ENCODE measurements at regions not wholly inside any gene's neighbourhood (a gene's known extent, or its start where the extent isn't known, plus 50 kb on each side); places are given as distances from the start of the nearest gene placed in this dataset.

DNA sequence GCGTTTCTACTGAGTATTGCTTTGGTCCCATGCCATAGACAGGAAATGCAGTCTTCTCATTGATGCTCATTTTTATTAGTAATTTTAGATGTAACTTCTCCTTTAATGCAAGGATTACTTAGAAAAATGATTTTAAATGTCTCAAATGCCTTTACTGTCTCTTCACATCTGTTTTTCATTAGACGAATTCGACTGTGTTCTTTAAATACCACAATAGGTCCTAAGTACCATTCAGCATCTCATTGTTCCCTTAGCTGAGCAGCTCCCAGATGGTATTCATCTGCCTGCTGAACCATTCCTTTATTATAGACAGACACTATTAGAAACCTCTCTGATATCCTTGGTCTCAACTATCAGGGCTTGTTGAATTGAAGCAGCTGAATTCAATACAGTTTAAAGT is 113.6 kb downstream of the LSMEM1 start:
- peak; percentile 39 for DNase-seq (ENCODE audit: low read depth, low spot score)

- no peak for DNase-seq (ENCODE audit: low read depth, low spot score)
These were observed 115.5 kb downstream of the LSMEM1 start for GRCh38 chr7:112596260-112596659.

- no peak for DNase-seq (ENCODE audit: low read depth, low spot score)
These were observed 116.2 kb downstream of the LSMEM1 start for GRCh38 chr7:112596981-112597380.

DNA sequence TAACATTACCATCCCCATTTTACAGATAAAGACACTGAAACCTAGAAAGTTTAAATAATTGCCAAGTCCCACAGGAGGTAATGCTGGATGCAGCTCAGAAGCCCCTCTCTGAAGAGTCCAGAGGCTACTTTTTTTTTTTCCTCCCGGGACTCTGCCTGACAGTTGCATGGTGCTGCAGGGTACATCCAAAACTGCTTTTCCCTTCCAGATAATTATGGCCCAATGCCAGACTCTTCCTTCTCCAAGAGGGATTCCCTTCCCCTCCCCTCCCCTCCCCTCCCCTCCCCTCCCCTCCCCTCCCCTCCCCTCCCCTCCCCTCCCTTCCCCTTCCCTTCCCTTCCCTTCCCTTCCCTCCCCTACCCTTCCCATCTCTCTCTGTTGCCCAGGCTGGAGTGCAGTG is 122.9 kb downstream of the LSMEM1 start:
- no peak for DNase-seq (ENCODE audit: low read depth, low spot score)

GRCh38 chr7:112610636-112611035 is 129.8 kb downstream of the LSMEM1 start:
- DNase-seq (ENCODE audit: low read depth, low spot score) = no peak

DNA sequence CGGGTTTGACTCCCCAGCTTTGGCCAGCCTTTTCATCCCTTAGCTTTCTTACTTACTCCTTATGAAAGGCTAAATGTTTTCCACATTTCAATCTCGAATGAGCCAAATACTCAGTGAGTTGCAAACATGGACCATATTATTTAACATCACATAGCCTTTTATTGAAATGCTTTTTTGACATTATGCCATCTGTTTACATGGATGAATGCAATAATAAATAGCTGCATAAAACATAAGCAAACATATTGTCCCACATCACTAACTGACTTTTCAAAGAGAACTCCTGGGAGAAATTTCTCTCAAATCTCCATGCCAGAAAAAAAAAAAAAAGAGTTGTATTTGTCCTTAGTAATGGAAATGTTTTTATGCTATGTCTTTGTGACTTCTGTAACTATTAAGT is 134.9 kb downstream of the LSMEM1 start:
- DNase-seq (ENCODE audit: low read depth, low spot score) = no peak

DNA sequence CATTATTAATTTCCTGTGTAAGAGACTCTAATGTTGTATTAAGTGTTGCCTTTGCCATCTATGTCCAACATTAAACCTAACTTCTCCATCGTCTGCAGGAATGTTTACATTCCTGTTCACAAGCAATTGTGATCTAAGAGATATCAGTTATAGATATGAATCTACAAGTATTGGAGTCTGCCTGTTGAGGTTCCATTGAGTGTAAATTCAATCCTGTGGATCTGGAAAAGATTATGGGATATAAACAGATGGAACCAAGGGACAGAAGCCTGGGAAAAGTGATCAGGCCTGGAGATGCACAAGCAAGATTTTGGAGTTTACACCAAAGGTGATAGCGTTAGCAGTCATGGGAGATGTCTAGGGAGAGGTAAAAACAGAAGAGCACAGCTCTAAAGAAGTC is 135.5 kb downstream of the LSMEM1 start:
- no peak for DNase-seq (ENCODE audit: low read depth, low spot score)

DNA sequence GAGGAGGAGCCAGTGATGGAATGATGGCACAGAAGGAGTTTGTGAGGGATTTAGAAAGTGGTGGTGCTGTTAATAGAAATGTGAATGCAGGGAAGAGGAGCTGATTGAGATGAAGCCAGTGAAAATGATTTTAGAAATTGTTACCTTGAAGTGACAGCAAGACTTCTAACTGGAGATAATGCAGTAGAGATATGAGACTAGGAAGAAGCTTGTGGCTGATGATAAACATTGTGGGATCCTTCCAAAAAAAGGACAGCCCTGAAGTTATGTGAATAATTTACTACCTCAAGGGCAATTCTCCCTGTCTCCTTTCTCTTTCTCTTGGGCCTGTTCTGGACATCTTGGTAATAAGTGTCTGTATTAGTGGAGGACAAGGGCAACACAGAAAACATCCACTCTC is 138.6 kb downstream of the LSMEM1 start:
- no peak for DNase-seq (ENCODE audit: low read depth, low spot score)

DNA sequence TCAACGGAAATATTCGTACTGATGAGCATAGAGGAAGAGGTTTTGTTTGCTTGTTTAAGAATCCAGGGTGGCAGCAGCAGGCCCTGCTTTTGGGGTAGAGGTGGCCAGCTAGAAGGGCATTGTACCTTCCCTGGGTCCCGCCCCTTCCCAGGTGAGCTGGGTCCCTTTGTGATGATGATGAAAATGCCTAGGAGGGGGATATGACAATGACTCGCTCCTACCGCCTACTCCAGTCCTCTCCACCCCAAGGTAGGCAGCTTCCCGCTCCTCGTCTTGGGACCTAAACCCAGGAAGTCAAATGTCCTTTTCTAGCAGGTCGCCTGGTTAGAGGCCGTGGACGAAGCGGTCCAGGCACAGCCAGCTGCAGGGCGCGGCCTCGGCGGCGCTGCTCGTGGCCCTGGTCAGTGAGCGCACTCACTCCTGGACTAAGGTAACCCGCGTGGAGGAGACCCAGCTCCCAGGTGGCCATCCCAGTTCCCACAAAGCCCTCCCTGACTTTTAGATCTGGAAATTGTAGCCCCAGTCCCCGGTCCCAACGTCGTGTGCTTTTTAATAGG is 141.4 kb downstream of the LSMEM1 start:
- no peak for DNase-seq (ENCODE audit: low read depth, low spot score)

GRCh38 chr7:112624416-112624815 is 143.6 kb downstream of the LSMEM1 start:
- no peak for DNase-seq (ENCODE audit: low read depth, low spot score)

- peak; percentile 65 for DNase-seq (ENCODE audit: low read depth, low spot score)
These were observed 149.8 kb downstream of the LSMEM1 start for GRCh38 chr7:112630565-112630964.

GRCh38 chr7:112634107-112634506 is 153.3 kb downstream of the LSMEM1 start:
- DNase-seq (ENCODE audit: low read depth, low spot score) = no peak

- DNase-seq (ENCODE audit: low read depth, low spot score) = no peak
These were observed 154.5 kb downstream of the TMEM168 start for GRCh38 chr7:112635742-112636141.

DNA sequence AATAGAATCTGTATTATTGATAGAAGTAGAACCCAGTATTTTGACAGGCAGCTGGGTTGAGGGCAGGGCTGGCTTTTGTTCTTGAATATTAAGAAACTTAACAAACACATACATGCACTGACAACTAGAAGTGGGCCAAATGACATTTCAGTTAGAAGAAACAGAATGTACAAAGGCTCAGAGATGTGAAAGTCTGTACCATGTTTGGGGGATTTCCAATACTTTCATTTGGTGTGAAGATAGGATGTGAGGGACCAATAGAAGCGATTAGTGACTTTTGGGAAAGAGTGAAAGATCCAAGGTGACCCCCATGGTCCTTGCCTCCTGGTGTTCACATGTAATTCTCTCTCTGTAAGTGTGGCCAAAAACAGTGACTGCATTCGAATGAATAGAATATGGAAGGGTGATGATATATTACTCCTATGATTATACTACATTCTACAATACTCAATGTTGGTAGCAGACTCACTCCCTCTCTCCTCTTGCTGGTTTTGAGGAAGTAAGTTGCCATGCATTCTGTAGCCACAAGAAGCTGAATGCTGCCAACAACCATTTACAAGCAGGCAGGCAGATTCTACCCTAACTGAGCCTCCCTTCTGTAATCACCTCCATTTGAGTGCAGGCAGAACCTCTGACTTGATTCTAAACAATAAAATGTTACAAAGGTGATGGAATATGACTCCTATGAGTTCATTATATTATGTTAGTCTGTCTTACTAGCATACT is 151.4 kb downstream of the TMEM168 start:
- DNase-seq (ENCODE audit: low read depth, low spot score) = no peak

- no peak for DNase-seq (ENCODE audit: low read depth, low spot score)
These were observed 149.5 kb downstream of the TMEM168 start for GRCh38 chr7:112640685-112641084.

- DNase-seq (ENCODE audit: low read depth, low spot score) = no peak
These were observed 143.4 kb downstream of the TMEM168 start for GRCh38 chr7:112646783-112647182.

DNA sequence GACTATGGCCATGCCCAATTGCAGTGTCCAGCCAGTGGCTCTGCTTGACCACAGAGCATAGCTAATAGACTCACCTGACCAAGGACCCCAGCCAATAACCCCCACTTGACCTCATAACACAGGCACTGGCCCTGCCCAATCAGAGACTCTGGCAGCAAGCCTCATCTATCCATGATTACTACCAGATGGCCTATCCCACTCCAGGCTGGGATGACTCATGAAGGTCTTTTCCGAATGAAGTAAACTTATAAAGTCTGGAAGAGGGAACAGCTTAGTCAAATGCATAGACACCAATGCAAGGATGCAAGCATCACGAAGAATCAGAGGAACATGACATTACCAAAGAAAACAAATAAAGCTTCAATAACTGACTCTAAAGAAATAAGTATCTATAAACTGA is 141.4 kb downstream of the TMEM168 start:
- no peak for DNase-seq (ENCODE audit: low read depth, low spot score)

GRCh38 chr7:112649560-112649959 is 140.6 kb downstream of the TMEM168 start:
- DNase-seq (ENCODE audit: low read depth, low spot score) = no peak

- no peak for DNase-seq (ENCODE audit: low read depth, low spot score)
These were observed 135.6 kb downstream of the TMEM168 start for GRCh38 chr7:112654322-112655216.

DNA sequence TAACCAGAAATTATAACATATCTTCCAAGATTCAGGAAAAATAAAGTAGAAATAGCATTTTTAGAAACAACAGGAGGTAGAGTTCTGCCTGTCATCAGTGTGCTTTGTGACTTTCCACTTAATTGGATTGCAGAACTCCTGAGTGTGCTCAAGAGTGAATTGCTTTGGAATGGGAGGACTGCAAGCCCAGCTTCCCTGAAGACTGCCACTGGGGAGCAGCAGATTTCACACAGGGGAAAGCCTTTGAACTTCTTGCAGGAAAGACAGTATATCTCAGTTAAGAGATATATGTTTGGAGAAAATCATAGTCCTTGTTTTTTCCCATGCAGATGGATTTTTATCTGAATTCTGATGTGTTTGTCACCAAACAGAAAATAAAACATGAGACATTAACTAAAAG is 124.5 kb downstream of the TMEM168 start:
- no peak for DNase-seq (ENCODE audit: low read depth, low spot score)

- no peak for DNase-seq (ENCODE audit: low read depth, low spot score)
These were observed 121.6 kb downstream of the TMEM168 start for GRCh38 chr7:112668561-112668960.

DNA sequence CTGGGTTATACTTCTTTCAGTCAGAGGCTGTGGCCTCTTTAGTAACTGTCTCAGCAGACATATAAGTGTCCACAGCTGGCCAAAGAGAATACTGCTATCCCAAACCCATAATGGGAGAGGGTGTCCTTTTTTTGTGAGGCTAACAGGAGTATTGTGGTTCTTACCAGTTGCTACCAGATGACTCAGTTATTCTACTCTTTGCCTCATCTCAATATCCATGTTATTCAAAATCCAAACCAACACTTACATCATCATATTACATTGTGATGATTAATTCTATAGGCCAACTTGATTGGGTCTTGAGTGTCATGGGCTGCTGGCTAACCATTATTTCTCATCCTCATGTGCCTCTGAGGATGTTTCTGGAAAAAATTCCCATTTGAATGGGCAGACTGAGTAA is 120.9 kb downstream of the TMEM168 start:
- DNase-seq (ENCODE audit: low read depth, low spot score) = no peak

DNA sequence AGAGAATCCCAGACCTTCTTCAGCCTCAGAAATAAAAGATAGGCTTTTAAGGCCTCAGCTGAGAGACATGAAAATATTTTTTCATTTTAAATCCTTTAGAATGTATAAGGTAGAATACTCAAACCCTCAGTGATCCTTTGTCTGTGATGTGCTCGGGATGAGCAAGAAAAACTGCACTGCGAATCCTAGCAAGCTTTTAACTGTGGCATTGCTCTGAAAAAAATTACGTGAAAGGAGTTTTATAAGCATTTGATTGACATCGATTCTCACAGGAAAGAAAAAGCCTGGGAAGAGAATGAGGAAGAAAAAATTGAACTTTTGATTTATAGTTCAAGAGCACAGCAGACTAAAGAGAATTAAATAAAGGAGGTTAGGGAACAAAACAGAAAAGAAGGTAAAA is 120.0 kb downstream of the TMEM168 start:
- DNase-seq (ENCODE audit: low read depth, low spot score) = no peak
